ENCODE measurements at regions not wholly inside any gene's neighbourhood (a gene's known extent, or its start where the extent isn't known, plus 50 kb on each side); places are given as distances from the start of the nearest gene placed in this dataset.

GRCh38 chr7:22949221-22949620, 64.7 kb downstream of the HYCC1 start:
- TF ChIP-seq POLR2AphosphoS5 (IDR thresholded peaks at IDR 0.05; ENCODE audit: low read depth), result no peak
- TF ChIP-seq, protein P1, sequence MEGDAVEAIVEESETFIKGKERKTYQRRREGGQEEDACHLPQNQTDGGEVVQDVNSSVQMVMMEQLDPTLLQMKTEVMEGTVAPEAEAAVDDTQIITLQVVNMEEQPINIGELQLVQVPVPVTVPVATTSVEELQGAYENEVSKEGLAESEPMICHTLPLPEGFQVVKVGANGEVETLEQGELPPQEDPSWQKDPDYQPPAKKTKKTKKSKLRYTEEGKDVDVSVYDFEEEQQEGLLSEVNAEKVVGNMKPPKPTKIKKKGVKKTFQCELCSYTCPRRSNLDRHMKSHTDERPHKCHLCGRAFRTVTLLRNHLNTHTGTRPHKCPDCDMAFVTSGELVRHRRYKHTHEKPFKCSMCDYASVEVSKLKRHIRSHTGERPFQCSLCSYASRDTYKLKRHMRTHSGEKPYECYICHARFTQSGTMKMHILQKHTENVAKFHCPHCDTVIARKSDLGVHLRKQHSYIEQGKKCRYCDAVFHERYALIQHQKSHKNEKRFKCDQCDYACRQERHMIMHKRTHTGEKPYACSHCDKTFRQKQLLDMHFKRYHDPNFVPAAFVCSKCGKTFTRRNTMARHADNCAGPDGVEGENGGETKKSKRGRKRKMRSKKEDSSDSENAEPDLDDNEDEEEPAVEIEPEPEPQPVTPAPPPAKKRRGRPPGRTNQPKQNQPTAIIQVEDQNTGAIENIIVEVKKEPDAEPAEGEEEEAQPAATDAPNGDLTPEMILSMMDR (IDR thresholded peaks at IDR 0.05; ENCODE audit: insufficient read depth, low read length), result no peak

Data from HL-60 (cell line).